WTC11 (cell line): ENCODE measurements at regions not wholly inside any gene's neighbourhood (a gene's known extent, or its start where the extent isn't known, plus 50 kb on each side); places are given as distances from the start of the nearest gene placed in this dataset.

ENCODE experiments used
- CTCF ChIP-seq: fragments of 200-600 bp; IDR thresholded peaks from 2 replicates; pipeline ENCODE4 v1.8.0; 2022; ENCODE audit warnings: antibody characterized with exemption
- ELF4 ChIP-seq: sonication (generic); formaldehyde crosslinking; IDR thresholded peaks from 2 replicates; pipeline ENCODE4 v1.8.1; 2022; ENCODE audit warnings: low read depth, mild to moderate bottlenecking, moderate library complexity, missing genetic modification reagents
- SP1 ChIP-seq: sonication (generic); formaldehyde crosslinking; conservative IDR thresholded peaks from 2 replicates; pipeline ENCODE4 v1.8.1; 2022; ENCODE audit warnings: missing genetic modification reagents

DNA sequence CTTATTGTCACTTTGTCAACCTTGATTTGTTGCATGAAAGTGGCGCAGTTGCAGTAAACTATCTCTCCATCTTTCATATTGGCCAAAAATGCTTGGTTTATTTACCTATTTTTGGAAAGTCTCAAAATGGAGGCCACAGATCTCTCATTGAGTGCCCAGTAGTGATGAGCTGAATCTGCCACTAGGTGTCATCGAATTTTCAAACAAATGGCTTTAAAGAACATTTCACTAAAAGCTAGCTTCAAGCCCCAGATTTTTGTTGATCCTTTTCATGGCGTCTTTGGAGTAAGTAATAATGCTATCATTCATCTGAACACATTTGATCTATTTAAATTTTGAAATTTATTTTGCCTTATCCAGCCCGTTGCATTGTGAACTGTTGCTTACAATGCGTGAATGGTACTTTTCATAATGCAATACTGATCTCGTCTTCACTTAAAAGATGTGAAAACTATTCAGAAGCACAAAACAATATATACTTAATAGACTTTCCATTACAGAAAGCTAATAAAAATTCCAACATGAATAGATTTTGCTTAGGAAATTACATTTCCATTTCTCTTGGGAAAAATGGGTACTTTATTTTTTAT is 236.2 kb downstream of the DNAJB9 start:
- TF ChIP-seq SP1 (CRISPR knock-in tag) = no peak
- no peak for TF ChIP-seq ELF4 (CRISPR knock-in tag)
- TF ChIP-seq CTCF = no peak; the same call in 1 of the 2 replicates
